Left lung (tissue), 4 donors: ENCODE measurements at regions not wholly inside any gene's neighbourhood (a gene's known extent, or its start where the extent isn't known, plus 50 kb on each side); places are given as distances from the start of the nearest gene placed in this dataset.
A peak's percentile ranks its signal among the peaks of the same experiment; 100 is the strongest.

ENCODE experiments used
- ATAC-seq: fragments of 200-7000 bp; cut with Tn5 transposase; one replicate; pipeline ENCODE4 v1.9.1; 2020; ENCODE audit warnings: moderate library complexity
- DNase-seq, 4 donors: peaks; one replicate each; pipeline ENCODE4 v3.0.0-alpha.2; 2013 to 2020
- H3K27ac ChIP-seq, 2 donors: fragments of 200-600 bp; sonication (generic) in 1 of 2; one replicate each; pipeline versions ENCODE4 v1.5.0 to v1.8.0; 2020 to 2021
- H3K27me3 ChIP-seq, 2 donors: fragments of 200-600 bp; sonication (generic) in 1 of 2; one replicate each; pipeline versions ENCODE4 v1.5.0 to v1.8.0; 2020 to 2021
- H3K36me3 ChIP-seq, 2 donors: fragments of 200-600 bp; sonication (generic) in 1 of 2; one replicate each; pipeline versions ENCODE4 v1.5.0 to v1.8.0; 2020 to 2021
- H3K4me1 ChIP-seq, 2 donors: fragments of 200-600 bp; one replicate each; pipeline ENCODE4 v1.8.0; 2021
- H3K4me3 ChIP-seq, 2 donors: fragments of 200-600 bp; sonication (generic) in 1 of 2; one replicate each; pipeline versions ENCODE4 v1.5.0 to v1.8.0; 2020 to 2021; ENCODE audit warnings: mild to moderate bottlenecking in 1 of 2
- H3K9me3 ChIP-seq, 2 donors: fragments of 200-600 bp; sonication (generic) in 1 of 2; one replicate each; pipeline versions ENCODE4 v1.5.0 to v1.8.0; 2020 to 2021
- CTCF ChIP-seq, 2 donors: fragments of 200-600 bp; sonication (generic) in 1 of 2; IDR thresholded peaks; one replicate each; pipeline versions ENCODE4 v1.5.0 to v1.8.0; 2021; ENCODE audit warnings: antibody characterized with exemption in 2 of 2
- intact Hi-C, 2 donors: fragments of 100-400 bp; cut with DNase I; formaldehyde crosslinking; loops; one replicate each; pipeline versions ENCODE4 v1.11.2 to v1.14.2; 2022
- donor health status: DM: no; HTN: yes; CAD: no.
- donor health status: DM: no; HTN: no; CAD: no.

- no peaks in the 10 kb centered on the region for H3K27me3 ChIP-seq
- ATAC-seq = no peak
- DNase-seq = no peak
- H3K9me3 ChIP-seq = no peaks in the 10 kb centered on the region
- no peaks in the 10 kb centered on the region for H3K36me3 ChIP-seq
- H3K4me1 ChIP-seq = no peaks in the 10 kb centered on the region
- H3K27ac ChIP-seq = no peak overlapping the region
- intact Hi-C loops = no loop called here
- no peak overlapping the region for H3K4me3 ChIP-seq
- TF ChIP-seq CTCF (IDR thresholded peaks at IDR 0.05) = no peak
These were observed 123.0 kb upstream of the FST start for GRCh38 chr5:53357439-53357838.

- Histone ChIP-seq H3K4me3 (no peak overlapping the region), H3K4me1 (no peaks in the 10 kb centered on the region), H3K27ac (no peak overlapping the region), H3K36me3 (no peaks in the 10 kb centered on the region), H3K9me3 (no peaks in the 10 kb centered on the region), H3K27me3 (no peaks in the 10 kb centered on the region)
- DNase-seq (no peak), ATAC-seq (no peak)
- intact Hi-C loops = no loop called here
- TF ChIP-seq CTCF (IDR thresholded peaks at IDR 0.05) = no peak
These were observed 121.6 kb upstream of the FST start for GRCh38 chr5:53358794-53359193.

- ATAC-seq = no peak
These were observed 120.4 kb upstream of the FST start for GRCh38 chr5:53359916-53360517.

GRCh38 chr5:53360811-53361210, 119.6 kb upstream of the FST start:
- H3K27ac ChIP-seq = no peak overlapping the region
- ATAC-seq (peak; percentile 46), DNase-seq (no peak)
- H3K27me3 ChIP-seq = no peaks in the 10 kb centered on the region
- no peaks in the 10 kb centered on the region for H3K4me1 ChIP-seq
- no peak for TF ChIP-seq CTCF (IDR thresholded peaks at IDR 0.05)
- no peaks in the 10 kb centered on the region for H3K9me3 ChIP-seq
- H3K36me3 ChIP-seq = no peaks in the 10 kb centered on the region
- H3K4me3 ChIP-seq = no peak overlapping the region
- intact Hi-C loops = no loop called here

More at GRCh38 chr5:53359916-53360517, 120.4 kb upstream of the FST start:
- intact Hi-C loops = no loop called here
- H3K4me1 ChIP-seq = no peaks in the 10 kb centered on the region
- no peaks in the 10 kb centered on the region for H3K27me3 ChIP-seq
- no peak overlapping the region for H3K27ac ChIP-seq
- no peak for TF ChIP-seq CTCF (IDR thresholded peaks at IDR 0.05)
- H3K4me3 ChIP-seq = no peak overlapping the region
- H3K36me3 ChIP-seq = no peaks in the 10 kb centered on the region
- no peak for DNase-seq
- no peaks in the 10 kb centered on the region for H3K9me3 ChIP-seq

- no peaks in the 10 kb centered on the region for H3K9me3 ChIP-seq
- H3K4me1 ChIP-seq = no peaks in the 10 kb centered on the region
- H3K36me3 ChIP-seq = no peaks in the 10 kb centered on the region
These were observed 118.7 kb upstream of the FST start for GRCh38 chr5:53361708-53362107.

More at GRCh38 chr5:53361708-53362107, 118.7 kb upstream of the FST start:
- no peak for TF ChIP-seq CTCF (IDR thresholded peaks at IDR 0.05)
- ATAC-seq = no peak
- Histone ChIP-seq H3K4me3 (no peak overlapping the region), H3K27ac (peak overlapping the region in 1 of 2 donors; percentile 53), H3K27me3 (no peaks in the 10 kb centered on the region)
- intact Hi-C loops = no loop called here
- DNase-seq = no peak
